Endothelial cell of umbilical vein (primary cell): ENCODE measurements at regions not wholly inside any gene's neighbourhood (a gene's known extent, or its start where the extent isn't known, plus 50 kb on each side); places are given as distances from the start of the nearest gene placed in this dataset.

Source experiments
- BruUV-seq: library from RNA; stranded (reverse); fragments of 400-500 nt; replicated peaks from 2 replicates; lab custom pipeline; 2021; lab: Mats Ljungman, UMichigan
- CTCF ChIA-PET: fragments of 300-600, 350-600 bp; sonication (Branson Sonifier 250); formaldehyde crosslinking; loops from one replicate; lab custom pipeline; 2021; ENCODE audit warnings: antibody characterized with exemption, inconsistent platforms; lab: Charles Lee
- POLR2A ChIA-PET: fragments of 300-600, 350-600 bp; sonication (Branson Sonifier 250); formaldehyde crosslinking; loops from one replicate; lab custom pipeline; 2021; ENCODE audit warnings: antibody characterized with exemption, inconsistent platforms; lab: Charles Lee
- DNase-seq: peaks from one replicate; pipeline ENCODE4 v3.0.0-alpha.2; 2011; ENCODE audit warnings: low read depth, low spot score
- FAIRE-seq: peaks from 2 replicates; lab custom pipeline; 2011; peaks lifted over from hg19 to GRCh38; lab: Jason Lieb, UNC
- H2AFZ ChIP-seq: 2 replicates; pipeline ENCODE4 v1.6.0; 2012; ENCODE audit warnings: low read depth, low read length, control low read depth, inconsistent platforms
- H3K27ac ChIP-seq: 2 replicates; pipeline ENCODE4 v1.5.1; 2011; ENCODE audit warnings: low read depth, mild to moderate bottlenecking, control low read depth, low read length, moderate library complexity; ENCODE audit not compliant: insufficient read depth
- H3K27me3 ChIP-seq, 2 experiments: 2 replicates each; pipeline versions ENCODE4 v1.6.0 to v1.6.1; 2011; ENCODE audit warnings: low read length in 2 of 2, mixed read lengths in 1 of 2; ENCODE audit not compliant: control insufficient read depth in 2 of 2, insufficient read depth in 2 of 2
- H3K36me3 ChIP-seq, 2 experiments: 2 replicates in 1 of 2; 3 replicates in 1 of 2; pipeline ENCODE4 v1.5.1; 2011; ENCODE audit warnings: low read length in 2 of 2, mild to moderate bottlenecking in 1 of 2, moderate library complexity in 1 of 2; ENCODE audit not compliant: control insufficient read depth in 2 of 2, insufficient read depth in 2 of 2; ENCODE audit errors: extremely low read depth in 1 of 2
- H3K4me1 ChIP-seq: 3 replicates; pipeline ENCODE4 v1.5.1; 2011; ENCODE audit warnings: mild to moderate bottlenecking, low read length; ENCODE audit not compliant: control insufficient read depth, insufficient read depth; ENCODE audit errors: extremely low read depth
- H3K4me2 ChIP-seq: 2 replicates; pipeline ENCODE4 v1.6.1; 2011; ENCODE audit warnings: low read length, control low read depth, mixed read lengths; ENCODE audit not compliant: insufficient read depth
- H3K4me3 ChIP-seq, 3 experiments: fragments of 200-600 bp in 1 of 3; sonication (generic), shearing (Covaris generic) in 1 of 3; replicated peaks in 1 of 3; 2 replicates each; pipeline ENCODE4 v1.5.1; 2011 to 2016; ENCODE audit warnings: control low read depth in 3 of 3, low read length in 3 of 3, mild to moderate bottlenecking in 2 of 3, inconsistent platforms in 1 of 3, low read depth in 1 of 3, moderate library complexity in 1 of 3; ENCODE audit not compliant: insufficient read depth in 1 of 3
- H3K79me2 ChIP-seq: 2 replicates; pipeline ENCODE4 v1.6.0; 2012; ENCODE audit warnings: low read length, inconsistent platforms; ENCODE audit not compliant: control insufficient read depth, insufficient read depth
- H3K9ac ChIP-seq: replicated peaks from 2 replicates; pipeline ENCODE3; 2011; ENCODE audit warnings: low read length, control low read depth; ENCODE audit not compliant: insufficient read depth; ENCODE audit errors: extremely low read depth
- H3K9me1 ChIP-seq: replicated peaks from 3 replicates; pipeline ENCODE4 v1.6.0; 2011; ENCODE audit warnings: mild to moderate bottlenecking, low read length; ENCODE audit not compliant: control insufficient read depth, insufficient read depth; ENCODE audit errors: extremely low read depth
- H3K9me3 ChIP-seq: replicated peaks from 2 replicates; pipeline ENCODE4 v1.5.1; 2012; ENCODE audit warnings: low read length, inconsistent platforms; ENCODE audit not compliant: control insufficient read depth, insufficient read depth
- H4K20me1 ChIP-seq: replicated peaks from 2 replicates; pipeline ENCODE3; 2011; ENCODE audit warnings: mild to moderate bottlenecking, low read length; ENCODE audit not compliant: control insufficient read depth, insufficient read depth; ENCODE audit errors: extremely low read depth
- CTCF ChIP-seq, 2 donors: IDR thresholded peaks; 1 replicate in 1 of 2; 2 replicates in 1 of 2; pipeline ENCODE4 v1.5.1; 2011; ENCODE audit warnings: low read length in 2 of 2, mild to moderate bottlenecking in 2 of 2, moderate library complexity in 2 of 2, control low read depth in 1 of 2, inconsistent platforms in 1 of 2, low read depth in 1 of 2; ENCODE audit not compliant: insufficient read depth in 1 of 2; ENCODE audit errors: extremely low read depth in 1 of 2
- EZH2 ChIP-seq: IDR thresholded peaks from 2 replicates; pipeline ENCODE4 v1.6.1; 2012; ENCODE audit warnings: borderline replicate concordance, low read depth, mild to moderate bottlenecking, moderate library complexity, low read length, inconsistent platforms; ENCODE audit not compliant: severe bottlenecking
- FOS ChIP-seq: IDR thresholded peaks from 2 replicates; pipeline ENCODE4 v1.6.1; 2011; ENCODE audit warnings: mild to moderate bottlenecking, low read length, moderate library complexity, borderline replicate concordance; ENCODE audit not compliant: insufficient read depth
- GATA2 ChIP-seq: IDR thresholded peaks from 2 replicates; pipeline ENCODE4 v1.7.0; 2011; ENCODE audit warnings: low read depth, mild to moderate bottlenecking, moderate library complexity, mixed read lengths, low read length; ENCODE audit not compliant: insufficient read length, insufficient read depth
- JUN ChIP-seq: IDR thresholded peaks from 2 replicates; pipeline ENCODE4 v1.6.1; 2011; ENCODE audit warnings: borderline replicate concordance, low read depth; ENCODE audit not compliant: insufficient read length, insufficient read depth
- MAX ChIP-seq: IDR thresholded peaks from 2 replicates; pipeline ENCODE4 v1.6.1; 2011; ENCODE audit not compliant: insufficient read depth, insufficient read length
- MYC ChIP-seq: IDR thresholded peaks from one replicate; pipeline ENCODE4 v1.6.1; 2011; ENCODE audit warnings: mild to moderate bottlenecking, low read depth, low read length
- POLR2A ChIP-seq: IDR thresholded peaks from 2 replicates; pipeline ENCODE4 v1.6.1; 2012; ENCODE audit warnings: low read depth, mild to moderate bottlenecking, control low read depth, low read length
- POLR2AphosphoS5 ChIP-seq: IDR thresholded peaks from 2 replicates; pipeline ENCODE4 v1.6.1; 2012; ENCODE audit warnings: low read depth, mild to moderate bottlenecking, control low read depth, low read length, moderate library complexity; ENCODE audit not compliant: insufficient read depth
- dilution Hi-C: fragments of 300-500 bp; cut with MboI; formaldehyde crosslinking; loops from one replicate; pipeline ENCODE4 v1.15.0; 2019; ENCODE audit warnings: low sequenced_read_pairs; ENCODE audit not compliant: extremely low pct_ligation_motif_present
- intact Hi-C: fragments of 100-400 bp; cut with micrococcal nuclease; formaldehyde crosslinking; loops from one replicate; pipeline ENCODE4 v1.10.0; 2022

- no TSS peak for BruUV-seq
- no peak overlapping the region for H3K27ac ChIP-seq
- H2AFZ ChIP-seq, result no peak overlapping the region
- peaks cover 0 to 12% of the 10 kb centered on the region in 2 experiments for H3K27me3 ChIP-seq
- dilution Hi-C loops (no loop called here), intact Hi-C loops (no loop called here)
- no peaks in the 10 kb centered on the region for H3K9me3 ChIP-seq
- no peaks in the 10 kb centered on the region for H3K79me2 ChIP-seq
- no peaks in the 10 kb centered on the region for H3K9me1 ChIP-seq
- H4K20me1 ChIP-seq, result no peaks in the 10 kb centered on the region
- CTCF ChIA-PET, result interaction anchor here (0.7 kb wide), 1 partner anchor 10 kb away, joined by 3 read pairs; no protein-coding TSS in a partner anchor
- no peak overlapping the region for H3K9ac ChIP-seq
- H3K4me3 ChIP-seq, result no peak overlapping the region
- POLR2A ChIA-PET, result no interaction called here
- no peak for DNase-seq
- H3K4me1 ChIP-seq, result no peaks in the 10 kb centered on the region
- TF ChIP-seq GATA2 (no peak), POLR2A (no peak), FOS (no peak), CTCF (IDR thresholded peaks at IDR 0.05; ENCODE audit: extremely low read depth in 1 of 2, insufficient read depth in 1 of 2, low read depth in 1 of 2, low read length in 2 of 2) (no peak)
- H3K36me3 ChIP-seq, result no peaks in the 10 kb centered on the region
- FAIRE-seq, result no peak
- no peak overlapping the region for H3K4me2 ChIP-seq
Measured at GRCh38 chr12:64931321-64931720, 106.9 kb downstream of the TBC1D30 start.

- no TSS peak for BruUV-seq
- H3K4me1 ChIP-seq, result no peaks in the 10 kb centered on the region
- H3K27ac ChIP-seq, result no peak overlapping the region
- H3K9me3 ChIP-seq, result no peaks in the 10 kb centered on the region
- no peaks in the 10 kb centered on the region for H3K36me3 ChIP-seq
- no peak for FAIRE-seq
- no peaks in the 10 kb centered on the region for H4K20me1 ChIP-seq
- no peak overlapping the region for H3K4me3 ChIP-seq
- H3K27me3 ChIP-seq, result peaks cover 0 to 11% of the 10 kb centered on the region in 2 experiments
- H2AFZ ChIP-seq, result no peak overlapping the region
- no peaks in the 10 kb centered on the region for H3K79me2 ChIP-seq
- no peaks in the 10 kb centered on the region for H3K9me1 ChIP-seq
- dilution Hi-C loops, result no loop called here
- CTCF ChIA-PET, result interaction anchor here (0.7 kb wide), 1 partner anchor 11 kb away, joined by 3 read pairs; no protein-coding TSS in a partner anchor
- DNase-seq, result no peak
- H3K4me2 ChIP-seq, result no peak overlapping the region
- intact Hi-C loops, result no loop called here
- POLR2A ChIA-PET, result no interaction called here
- TF ChIP-seq FOS (no peak), MYC (no peak), POLR2A (no peak), CTCF (IDR thresholded peaks at IDR 0.05; ENCODE audit: extremely low read depth in 1 of 2, insufficient read depth in 1 of 2, low read depth in 1 of 2, low read length in 2 of 2) (no peak), MAX (no peak), POLR2AphosphoS5 (no peak), JUN (no peak), EZH2 (no peak), GATA2 (no peak)
- H3K9ac ChIP-seq, result no peak overlapping the region
Measured at GRCh38 chr12:64931981-64932380, 107.5 kb downstream of the TBC1D30 start.
